Fibroblast of lung (primary cell): ENCODE measurements at regions not wholly inside any gene's neighbourhood (a gene's known extent, or its start where the extent isn't known, plus 50 kb on each side); places are given as distances from the start of the nearest gene placed in this dataset.

Experiments
- EZH2 ChIP-seq: IDR thresholded peaks from 2 replicates; pipeline ENCODE4 v1.5.1; 2012; ENCODE audit warnings: low read length, control low read depth, mild to moderate bottlenecking; ENCODE audit errors: missing control alignments
- TF ChIP-seq, protein P1 (sequence below), 2 donors: IDR thresholded peaks in 1 of 2; conservative IDR thresholded peaks in 1 of 2; 1 replicate in 1 of 2; 2 replicates in 1 of 2; pipeline ENCODE4 v1.5.1; 2011 to 2012; ENCODE audit warnings: low read length in 2 of 2, control low read depth in 1 of 2, inconsistent platforms in 1 of 2, low read depth in 1 of 2, mild to moderate bottlenecking in 1 of 2

DNA sequence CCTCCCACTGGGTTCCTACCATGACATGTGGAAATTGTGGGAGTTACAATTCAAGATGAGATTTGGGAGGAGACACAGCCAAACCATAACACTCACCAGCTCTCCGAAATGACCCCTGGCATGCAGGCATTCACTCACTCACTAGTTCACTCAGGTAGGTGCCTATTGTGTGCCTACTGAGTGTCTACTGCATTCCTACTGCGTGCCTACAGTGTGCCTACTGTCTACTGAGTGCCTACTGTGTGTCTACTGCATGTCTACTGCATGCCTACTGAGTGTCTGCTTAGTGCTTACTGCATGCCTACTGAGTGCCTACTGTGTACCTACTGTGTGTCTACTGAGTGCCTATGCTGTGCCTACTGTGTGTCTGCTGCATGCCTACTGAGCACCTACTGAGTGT lies 71.7 kb upstream of the FZD10 start:
- TF ChIP-seq, protein P1, sequence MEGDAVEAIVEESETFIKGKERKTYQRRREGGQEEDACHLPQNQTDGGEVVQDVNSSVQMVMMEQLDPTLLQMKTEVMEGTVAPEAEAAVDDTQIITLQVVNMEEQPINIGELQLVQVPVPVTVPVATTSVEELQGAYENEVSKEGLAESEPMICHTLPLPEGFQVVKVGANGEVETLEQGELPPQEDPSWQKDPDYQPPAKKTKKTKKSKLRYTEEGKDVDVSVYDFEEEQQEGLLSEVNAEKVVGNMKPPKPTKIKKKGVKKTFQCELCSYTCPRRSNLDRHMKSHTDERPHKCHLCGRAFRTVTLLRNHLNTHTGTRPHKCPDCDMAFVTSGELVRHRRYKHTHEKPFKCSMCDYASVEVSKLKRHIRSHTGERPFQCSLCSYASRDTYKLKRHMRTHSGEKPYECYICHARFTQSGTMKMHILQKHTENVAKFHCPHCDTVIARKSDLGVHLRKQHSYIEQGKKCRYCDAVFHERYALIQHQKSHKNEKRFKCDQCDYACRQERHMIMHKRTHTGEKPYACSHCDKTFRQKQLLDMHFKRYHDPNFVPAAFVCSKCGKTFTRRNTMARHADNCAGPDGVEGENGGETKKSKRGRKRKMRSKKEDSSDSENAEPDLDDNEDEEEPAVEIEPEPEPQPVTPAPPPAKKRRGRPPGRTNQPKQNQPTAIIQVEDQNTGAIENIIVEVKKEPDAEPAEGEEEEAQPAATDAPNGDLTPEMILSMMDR (conservative IDR thresholded peaks at IDR 0.05 in 1 of 2, IDR thresholded peaks at IDR 0.05 in 1 of 2; ENCODE audit: low read depth in 1 of 2, low read length in 2 of 2): no peak
- no peak for TF ChIP-seq EZH2
